ENCODE measurements at regions not wholly inside any gene's neighbourhood (a gene's known extent, or its start where the extent isn't known, plus 50 kb on each side); places are given as distances from the start of the nearest gene placed in this dataset.

- TF ChIP-seq POLR2A (IDR thresholded peaks at IDR 0.05; ENCODE audit: low read length) (no peak), CTCF (IDR thresholded peaks at IDR 0.05) (no peak), RAD21 (conservative IDR thresholded peaks at IDR 0.05 in 1 of 2, IDR thresholded peaks at IDR 0.05 in 1 of 2) (no peak), KDM1A (IDR thresholded peaks at IDR 0.05; ENCODE audit: low read depth) (no peak), MAX (IDR thresholded peaks at IDR 0.05) (no peak), RFX5 (IDR thresholded peaks at IDR 0.05) (no peak), CBX8 (IDR thresholded peaks at IDR 0.05) (no peak)
These were observed 979.3 kb downstream of the GLUD2 start for GRCh38 chrX:122026665-122027064.
